K562 (cell line): ENCODE measurements at regions not wholly inside any gene's neighbourhood (a gene's known extent, or its start where the extent isn't known, plus 50 kb on each side); places are given as distances from the start of the nearest gene placed in this dataset.

Source experiments
- ATAC-seq: fragments of 200-7000 bp; cut with Tn5 transposase; 3 replicates; pipeline ENCODE4 v1.9.1; 2020; ENCODE audit warnings: moderate library complexity
- BruUV-seq: library from RNA; stranded (reverse); fragments of 400-500 nt; replicated peaks from 2 replicates; lab custom pipeline; 2021; lab: Mats Ljungman, UMichigan
- CTCF ChIA-PET: fragments of 300-600 bp; formaldehyde crosslinking; extraction: SDS; loops from one replicate; lab custom pipeline; 2021; ENCODE audit warnings: low intra/inter-chr PET ratio; lab: Yijun Ruan, JAX
- POLR2A ChIA-PET: fragments of 300-600, 350-650 bp; sonication (Branson Sonifier 250); formaldehyde crosslinking; extraction: SDS; loops from one replicate; lab custom pipeline; 2021; ENCODE audit warnings: antibody characterized with exemption, inconsistent platforms; lab: Yijun Ruan, JAX
- DNase-seq, 4 experiments: peaks; one replicate each; pipeline versions ENCODE4 v3.0.0 to v3.0.0-alpha.2; 2011 to 2018; ENCODE audit warnings: low spot score in 3 of 4, mixed read lengths in 3 of 4; ENCODE audit errors: extremely low read depth in 1 of 4
- FAIRE-seq: peaks from 2 replicates; lab custom pipeline; 2011; peaks lifted over from hg19 to GRCh38; lab: Jason Lieb, UNC
- H2AFZ ChIP-seq: 2 replicates; pipeline ENCODE4 v1.6.0; 2011; ENCODE audit warnings: low read depth, low read length, control low read depth, inconsistent platforms
- H3K27ac ChIP-seq: fragments of 200-600 bp; 3 replicates; pipeline ENCODE4 v1.8.0; 2011; ENCODE audit warnings: low read depth, mild to moderate bottlenecking, control low read depth, inconsistent platforms, low read length, moderate library complexity, mixed read lengths; ENCODE audit errors: extremely low read depth
- H3K27me3 ChIP-seq, 2 experiments: fragments of 300-600 bp in 1 of 2; 2 replicates in 1 of 2; 3 replicates in 1 of 2; pipeline versions ENCODE4 v1.6.0 to v1.8.0; 2011; ENCODE audit warnings: inconsistent platforms in 2 of 2, low read length in 2 of 2, mild to moderate bottlenecking in 1 of 2, mixed read lengths in 1 of 2, moderate library complexity in 1 of 2; ENCODE audit not compliant: control insufficient read depth in 2 of 2, insufficient read depth in 2 of 2
- H3K36me3 ChIP-seq: fragments of 300-600 bp; 3 replicates; pipeline ENCODE4 v1.8.0; 2011; ENCODE audit warnings: mild to moderate bottlenecking, low read length, inconsistent platforms; ENCODE audit not compliant: control insufficient read depth, insufficient read depth
- H3K4me1 ChIP-seq, 2 experiments: fragments of 200-600 bp in 1 of 2; replicated peaks in 1 of 2; 2 replicates in 1 of 2; 3 replicates in 1 of 2; pipeline versions ENCODE4 v1.5.1 to v1.8.0; 2011; ENCODE audit warnings: inconsistent platforms in 2 of 2, low read length in 2 of 2, mild to moderate bottlenecking in 1 of 2, mixed read lengths in 1 of 2, moderate library complexity in 1 of 2; ENCODE audit not compliant: control insufficient read depth in 2 of 2, insufficient read depth in 2 of 2
- H3K4me2 ChIP-seq: 2 replicates; pipeline ENCODE4 v1.6.1; 2011; ENCODE audit warnings: low read length, control low read depth, inconsistent platforms, mixed read lengths; ENCODE audit not compliant: insufficient read depth
- H3K4me3 ChIP-seq: fragments of 200-600 bp; sonication (generic), shearing (Covaris generic); 2 replicates; pipeline ENCODE4 v1.5.1; 2016; ENCODE audit warnings: control low read depth, inconsistent platforms
- H3K79me2 ChIP-seq: fragments of 200-600 bp; 3 replicates; pipeline ENCODE4 v1.8.0; 2011; ENCODE audit warnings: low read length, inconsistent platforms; ENCODE audit not compliant: control insufficient read depth, insufficient read depth
- H3K9ac ChIP-seq, 2 experiments: 2 replicates each; pipeline versions ENCODE4 v1.6.0 to v1.6.1; 2011; ENCODE audit warnings: low read depth in 2 of 2, low read length in 2 of 2, control low read depth in 1 of 2, inconsistent platforms in 1 of 2, mild to moderate bottlenecking in 1 of 2, mixed read lengths in 1 of 2; ENCODE audit not compliant: insufficient read depth in 1 of 2
- H3K9me1 ChIP-seq: one replicate; pipeline ENCODE4 v1.6.0; 2011; ENCODE audit warnings: inconsistent platforms, mild to moderate bottlenecking, low read length, moderate library complexity; ENCODE audit not compliant: control insufficient read depth, insufficient read depth
- H3K9me3 ChIP-seq: replicated peaks from 2 replicates; pipeline ENCODE4 v1.5.1; 2011; ENCODE audit warnings: low read depth, low read length, inconsistent platforms; ENCODE audit not compliant: control insufficient read depth, insufficient read depth
- H4K20me1 ChIP-seq: replicated peaks from 2 replicates; pipeline ENCODE4 v1.6.1; 2011; ENCODE audit warnings: low read length, inconsistent platforms, mixed read lengths; ENCODE audit not compliant: control insufficient read depth, insufficient read depth
- CHD1 ChIP-seq: fragments of 200-600 bp; sonication (generic); IDR thresholded peaks from one replicate; pipeline ENCODE4 v1.6.1; 2012; ENCODE audit warnings: mild to moderate bottlenecking, moderate library complexity, low read length, inconsistent platforms
- CREBBP ChIP-seq: IDR thresholded peaks from one replicate; pipeline ENCODE4 v1.6.1; 2012; ENCODE audit warnings: low read depth, mild to moderate bottlenecking, control low read depth, inconsistent platforms, low read length
- SREBF2 ChIP-seq: sonication (generic); formaldehyde crosslinking; IDR thresholded peaks from 2 replicates; pipeline ENCODE4 v1.4.0; 2020; ENCODE audit warnings: mild to moderate bottlenecking, missing genetic modification reagents
- STAT6 ChIP-seq: sonication (generic); formaldehyde crosslinking; IDR thresholded peaks from 2 replicates; pipeline ENCODE4 v1.8.1; 2023; ENCODE audit warnings: mild to moderate bottlenecking, missing genetic modification reagents
- TAF9B ChIP-seq: fragments of 450-650 bp; IDR thresholded peaks from 2 replicates; pipeline ENCODE4 v1.6.1; 2018; ENCODE audit warnings: mild to moderate bottlenecking; ENCODE audit not compliant: partially characterized antibody
- ZNF24 ChIP-seq: fragments of 450-650 bp; IDR thresholded peaks from 2 replicates; pipeline ENCODE4 v1.6.1; 2016
- ZNF696 ChIP-seq: fragments of 250-450 bp; sonication (Bioruptor Pico); conservative IDR thresholded peaks from 2 replicates; pipeline ENCODE4 v1.4.0; 2020; ENCODE audit warnings: mild to moderate bottlenecking, moderate library complexity
- in situ Hi-C: fragments of 300-500 bp; cut with MboI; formaldehyde crosslinking; loops from 4 replicates; pipeline ENCODE4 v1.15.0; 2018; ENCODE audit warnings: inconsistent platforms, mixed read lengths
- intact Hi-C: fragments of 100-400 bp; cut with micrococcal nuclease; formaldehyde crosslinking; loops from 2 replicates; pipeline ENCODE4 v1.14.2; 2022
- TF ChIP-seq, protein P1 (sequence below): fragments of 450-650 bp; IDR thresholded peaks from 2 replicates; pipeline ENCODE4 v1.6.1; 2017; ENCODE audit warnings: antibody characterized with exemption, mild to moderate bottlenecking

- Histone ChIP-seq H3K9ac (no peak overlapping the region), H4K20me1 (no peaks in the 10 kb centered on the region), H3K27ac (no peak overlapping the region), H3K36me3 (no peaks in the 10 kb centered on the region), H3K27me3 (no peaks in the 10 kb centered on the region; a peak in 2 of 5 replicates), H3K79me2 (no peaks in the 10 kb centered on the region), H3K4me3 (no peak overlapping the region), H3K4me2 (no peak overlapping the region), H2AFZ (no peak overlapping the region), H3K9me1 (no peaks in the 10 kb centered on the region), H3K4me1 (no peaks in the 10 kb centered on the region), H3K9me3 (no peaks in the 10 kb centered on the region)
- CTCF ChIA-PET: no interaction called here
- TF ChIP-seq SREBF2 (CRISPR knock-in tag) (no peak), STAT6 (CRISPR knock-in tag) (no peak), CREBBP (no peak), ZNF24 (no peak), ZNF696 (CRISPR knock-in tag) (no peak), TAF9B (no peak), CHD1 (no peak)
- TF ChIP-seq, protein P1, sequence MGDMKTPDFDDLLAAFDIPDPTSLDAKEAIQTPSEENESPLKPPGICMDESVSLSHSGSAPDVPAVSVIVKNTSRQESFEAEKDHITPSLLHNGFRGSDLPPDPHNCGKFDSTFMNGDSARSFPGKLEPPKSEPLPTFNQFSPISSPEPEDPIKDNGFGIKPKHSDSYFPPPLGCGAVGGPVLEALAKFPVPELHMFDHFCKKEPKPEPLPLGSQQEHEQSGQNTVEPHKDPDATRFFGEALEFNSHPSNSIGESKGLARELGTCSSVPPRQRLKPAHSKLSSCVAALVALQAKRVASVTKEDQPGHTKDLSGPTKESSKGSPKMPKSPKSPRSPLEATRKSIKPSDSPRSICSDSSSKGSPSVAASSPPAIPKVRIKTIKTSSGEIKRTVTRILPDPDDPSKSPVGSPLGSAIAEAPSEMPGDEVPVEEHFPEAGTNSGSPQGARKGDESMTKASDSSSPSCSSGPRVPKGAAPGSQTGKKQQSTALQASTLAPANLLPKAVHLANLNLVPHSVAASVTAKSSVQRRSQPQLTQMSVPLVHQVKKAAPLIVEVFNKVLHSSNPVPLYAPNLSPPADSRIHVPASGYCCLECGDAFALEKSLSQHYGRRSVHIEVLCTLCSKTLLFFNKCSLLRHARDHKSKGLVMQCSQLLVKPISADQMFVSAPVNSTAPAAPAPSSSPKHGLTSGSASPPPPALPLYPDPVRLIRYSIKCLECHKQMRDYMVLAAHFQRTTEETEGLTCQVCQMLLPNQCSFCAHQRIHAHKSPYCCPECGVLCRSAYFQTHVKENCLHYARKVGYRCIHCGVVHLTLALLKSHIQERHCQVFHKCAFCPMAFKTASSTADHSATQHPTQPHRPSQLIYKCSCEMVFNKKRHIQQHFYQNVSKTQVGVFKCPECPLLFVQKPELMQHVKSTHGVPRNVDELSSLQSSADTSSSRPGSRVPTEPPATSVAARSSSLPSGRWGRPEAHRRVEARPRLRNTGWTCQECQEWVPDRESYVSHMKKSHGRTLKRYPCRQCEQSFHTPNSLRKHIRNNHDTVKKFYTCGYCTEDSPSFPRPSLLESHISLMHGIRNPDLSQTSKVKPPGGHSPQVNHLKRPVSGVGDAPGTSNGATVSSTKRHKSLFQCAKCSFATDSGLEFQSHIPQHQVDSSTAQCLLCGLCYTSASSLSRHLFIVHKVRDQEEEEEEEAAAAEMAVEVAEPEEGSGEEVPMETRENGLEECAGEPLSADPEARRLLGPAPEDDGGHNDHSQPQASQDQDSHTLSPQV: no peak
- FAIRE-seq: no peak
- POLR2A ChIA-PET: no interaction called here
- no TSS peak for BruUV-seq
- in situ Hi-C loops: no loop called here
- intact Hi-C loops: no loop called here
- no peak for DNase-seq
- ATAC-seq: no peak
These were observed 431.9 kb downstream of the MATN1 start for GRCh38 chr1:30291526-30291925.
